ENCODE measurements at regions not wholly inside any gene's neighbourhood (a gene's known extent, or its start where the extent isn't known, plus 50 kb on each side); places are given as distances from the start of the nearest gene placed in this dataset.
"Not testable (repeated sequence)": the region's sequence is repeated elsewhere in the genome, so short reads cannot be mapped to it uniquely, and the experiment has no call there.

DNA sequence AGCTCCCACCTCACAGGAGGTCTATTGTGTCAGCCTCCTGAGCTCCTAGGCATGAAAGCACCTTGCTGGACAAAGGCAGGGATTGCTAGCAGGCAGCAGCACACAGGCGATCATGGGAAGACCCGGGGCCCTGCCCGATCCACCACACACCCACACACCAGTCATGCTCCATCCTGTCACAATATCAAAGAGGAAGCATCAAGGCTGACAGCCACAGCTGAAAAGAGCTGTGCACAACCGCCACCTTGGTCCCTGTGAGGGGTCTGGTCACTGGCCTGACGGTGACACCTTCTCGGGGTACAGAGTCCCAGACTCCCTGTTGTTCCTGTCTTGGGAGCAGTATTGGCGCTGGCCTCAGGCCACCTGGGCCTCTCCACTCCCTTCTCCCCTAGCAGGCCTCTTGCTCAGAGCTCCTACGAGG lies 89.7 kb upstream of the RET start:
- no peak for DNase-seq (ENCODE audit: low read depth in 3 of 3)

DNA sequence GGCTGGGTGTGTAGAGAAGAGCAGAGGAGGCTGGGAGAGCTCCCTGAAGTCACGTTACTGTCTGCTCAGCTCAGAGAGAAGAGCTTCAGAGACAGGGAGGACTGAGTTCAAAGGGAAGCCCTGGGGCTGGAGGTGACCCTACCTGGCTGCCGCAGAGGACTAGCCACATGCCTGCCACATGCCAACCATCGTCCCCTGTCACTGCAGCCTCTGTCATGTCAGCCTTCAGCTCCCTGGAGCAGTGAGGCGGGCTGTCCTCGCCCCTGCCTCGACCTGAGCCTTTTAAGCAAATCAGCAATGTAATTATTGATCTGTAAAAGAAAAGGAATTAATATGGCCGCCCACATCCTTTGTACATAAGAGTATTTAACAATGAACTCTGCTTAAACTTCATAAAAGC lies 89.3 kb upstream of the RET start:
- no peak for DNase-seq (ENCODE audit: low read depth in 3 of 3)

DNA sequence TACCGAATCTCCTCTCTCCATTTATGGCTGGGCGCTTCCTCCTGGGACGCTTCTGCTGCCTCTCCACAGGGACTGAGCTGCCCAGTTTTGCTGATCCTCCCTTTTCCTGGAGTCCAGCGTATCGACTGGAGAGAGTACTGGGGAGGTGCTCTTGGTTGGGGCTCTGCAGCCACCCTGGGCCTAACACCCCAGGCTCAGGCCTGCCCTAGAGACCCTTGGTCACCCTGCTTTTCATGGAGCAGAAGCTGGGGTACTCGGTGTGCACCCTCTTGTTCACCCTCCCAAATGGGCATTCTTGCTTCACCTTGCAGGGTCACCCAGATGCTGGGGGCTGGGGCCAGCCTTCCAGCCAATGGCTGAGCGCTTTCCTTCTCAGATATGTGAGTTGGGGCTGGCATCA lies 88.8 kb upstream of the RET start:
- no peak for DNase-seq (ENCODE audit: low read depth in 3 of 3)

DNA sequence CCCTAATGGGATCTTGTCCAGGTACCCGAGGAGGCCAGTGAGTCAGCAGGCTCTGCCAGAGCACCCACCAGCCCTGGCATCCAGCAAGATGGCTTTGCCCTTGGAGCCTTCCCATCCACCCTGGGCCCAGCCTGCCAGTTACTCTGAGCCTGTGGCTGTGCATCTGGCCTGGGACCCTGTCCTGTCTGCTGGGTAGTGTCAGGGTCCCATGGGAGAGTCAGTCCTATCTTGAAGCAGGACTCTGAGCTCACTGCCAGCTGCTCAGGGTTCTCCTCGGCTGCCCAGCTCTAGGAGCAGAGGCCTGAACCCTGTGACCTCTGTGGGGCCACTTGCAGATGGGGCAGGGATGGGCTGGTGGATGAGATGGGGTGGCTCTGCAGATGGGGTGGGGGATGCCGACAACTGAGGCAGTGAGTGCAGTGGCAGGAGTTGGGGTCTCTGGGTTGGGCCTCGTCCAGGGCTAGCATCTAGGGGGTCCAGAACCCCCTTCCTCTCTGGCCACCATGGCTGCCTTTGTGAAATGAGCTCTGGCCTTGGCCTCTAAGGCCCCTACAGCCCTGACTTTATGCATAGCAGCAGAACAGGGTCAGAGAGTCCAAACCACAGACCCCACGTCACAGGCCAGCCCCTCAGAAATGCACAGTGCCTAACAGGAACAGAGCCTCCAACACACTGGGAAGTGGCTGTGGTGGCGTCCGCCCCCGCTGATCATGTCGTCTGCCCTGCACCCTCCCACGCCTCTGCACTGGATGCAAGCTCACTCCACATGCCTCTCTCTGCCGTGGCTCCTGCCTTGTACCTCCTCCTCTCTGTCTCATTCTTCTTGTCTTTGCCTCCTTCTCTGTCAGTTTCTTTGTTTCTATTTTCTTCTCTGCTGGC lies 88.1 kb upstream of the RET start:
- no peak for DNase-seq (ENCODE audit: low read depth in 3 of 3)

DNA sequence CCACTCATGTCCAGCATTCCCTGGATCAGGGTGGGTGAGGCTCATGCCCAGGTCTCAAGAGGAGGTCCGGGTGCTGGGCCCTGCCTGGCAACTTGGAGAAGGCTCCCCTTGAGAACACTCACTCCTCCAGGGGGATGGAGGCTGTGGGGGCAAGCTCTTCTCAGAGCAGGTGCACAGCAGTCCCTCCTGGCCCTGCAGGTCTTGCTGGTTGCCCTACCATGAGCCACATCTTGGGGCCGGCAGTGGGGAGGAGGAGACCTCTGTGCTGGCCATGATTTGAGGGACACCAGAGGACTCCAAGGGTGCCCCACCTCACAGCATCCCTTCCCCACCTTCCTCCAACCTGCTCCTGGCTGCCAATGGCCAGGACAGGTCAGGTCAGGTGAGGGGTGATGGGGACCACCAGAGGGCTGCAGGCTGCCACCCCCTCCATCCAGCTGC lies 87.4 kb upstream of the RET start:
- no peak for DNase-seq (ENCODE audit: low read depth in 3 of 3)

DNA sequence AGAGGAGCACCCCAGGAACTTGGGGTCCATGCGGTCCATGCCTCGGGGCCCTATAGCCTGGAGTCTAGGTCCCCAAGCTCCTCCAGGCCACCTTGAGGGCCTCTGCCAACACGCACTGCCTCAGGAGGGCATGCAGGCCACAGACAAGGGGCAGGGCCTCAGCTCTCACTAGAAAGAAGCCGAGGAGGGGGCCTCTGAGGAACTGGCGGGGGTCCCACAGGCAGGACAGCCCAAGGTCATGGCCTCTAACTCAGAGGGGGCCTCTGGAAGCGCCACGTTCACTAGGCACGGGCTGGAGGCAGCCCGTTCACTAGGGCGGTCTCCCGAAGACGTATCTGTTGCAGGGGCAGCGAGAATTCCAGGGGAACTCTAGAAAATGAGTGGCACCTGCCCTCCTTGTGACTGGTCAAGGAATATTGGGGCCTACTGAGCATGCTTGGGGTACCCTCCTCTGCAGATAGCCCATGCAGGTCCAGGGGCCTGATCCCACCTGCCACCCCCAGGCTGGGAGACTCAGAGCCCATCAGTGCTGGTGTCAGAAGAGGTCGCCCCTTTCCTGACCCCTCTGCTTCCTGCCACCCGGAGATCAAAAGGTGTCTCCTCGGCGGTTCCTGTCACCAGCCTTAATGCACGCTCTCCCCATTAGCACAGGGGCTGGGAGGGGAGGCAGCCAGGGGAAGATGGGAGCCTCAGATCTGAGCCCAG lies 86.7 kb upstream of the RET start:
- DNase-seq (ENCODE audit: low read depth in 3 of 3), result no peak

DNA sequence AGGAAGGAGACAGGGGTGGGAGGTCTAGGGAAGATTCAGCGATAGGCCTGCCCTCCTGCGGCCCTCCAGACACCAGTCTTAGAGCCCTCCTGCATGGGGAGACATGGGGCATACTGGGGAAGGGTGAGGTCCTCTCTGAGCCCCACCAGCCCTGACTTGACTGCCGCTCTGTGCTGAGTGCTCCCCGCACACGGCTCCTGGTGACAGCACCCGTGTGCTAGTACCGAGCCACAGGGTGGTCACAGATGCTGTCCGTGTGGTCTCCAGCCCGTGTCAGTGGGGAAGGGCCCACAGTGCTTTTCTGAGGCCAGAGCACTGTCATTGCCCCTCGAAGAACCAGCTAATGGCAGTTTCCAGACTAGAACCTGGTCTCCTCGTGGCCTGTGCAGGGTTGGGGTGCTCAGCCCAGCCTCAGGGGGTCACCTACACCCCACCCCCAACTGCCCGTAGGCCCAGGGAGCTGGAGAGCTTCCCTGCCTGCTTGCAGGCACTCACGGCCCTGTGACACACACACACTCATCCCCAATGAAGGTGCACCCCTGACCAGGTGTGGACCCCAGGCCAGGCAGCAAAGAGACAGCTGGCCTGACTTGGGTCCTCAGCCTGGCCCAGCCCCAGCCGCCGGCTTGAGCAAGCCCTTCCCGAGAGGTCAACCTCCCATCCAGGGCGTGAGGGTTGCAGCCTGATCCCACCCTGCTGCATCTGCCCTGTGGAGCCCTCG lies 86.0 kb upstream of the RET start:
- no peak for DNase-seq (ENCODE audit: low read depth in 3 of 3)

DNA sequence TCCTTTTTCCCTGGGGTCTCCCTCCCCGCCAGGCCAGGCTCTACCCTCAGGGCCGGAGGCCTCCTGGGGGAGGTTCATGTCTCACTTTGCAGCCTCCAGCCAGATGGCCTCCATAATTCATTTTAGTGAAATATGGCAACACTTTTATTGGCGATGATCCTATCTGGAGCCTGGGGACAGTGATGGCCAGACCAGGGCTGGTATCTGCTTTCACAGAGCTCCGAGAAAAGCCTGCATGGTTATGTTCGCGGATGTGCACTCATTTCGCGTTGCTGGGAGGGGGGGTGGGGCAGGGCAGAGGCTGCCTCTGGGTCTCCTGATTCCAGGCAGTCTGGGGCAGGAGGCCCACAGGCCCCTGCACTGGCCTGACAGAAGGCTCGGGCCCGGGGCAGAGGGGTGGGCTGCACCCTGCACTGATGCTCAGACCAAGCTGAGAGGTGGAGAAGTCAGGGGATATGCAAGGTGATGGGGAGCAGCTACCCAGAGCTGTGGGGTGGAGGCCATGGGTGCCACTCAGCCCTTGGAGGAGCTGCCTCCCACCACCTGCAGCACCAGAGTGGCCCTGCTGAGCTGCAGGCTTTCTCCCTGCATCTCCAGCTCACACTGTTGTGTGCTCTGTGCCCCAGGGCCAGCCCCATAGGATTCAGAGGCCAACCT lies 85.3 kb upstream of the RET start:
- no peak for DNase-seq (ENCODE audit: low read depth in 3 of 3)

DNA sequence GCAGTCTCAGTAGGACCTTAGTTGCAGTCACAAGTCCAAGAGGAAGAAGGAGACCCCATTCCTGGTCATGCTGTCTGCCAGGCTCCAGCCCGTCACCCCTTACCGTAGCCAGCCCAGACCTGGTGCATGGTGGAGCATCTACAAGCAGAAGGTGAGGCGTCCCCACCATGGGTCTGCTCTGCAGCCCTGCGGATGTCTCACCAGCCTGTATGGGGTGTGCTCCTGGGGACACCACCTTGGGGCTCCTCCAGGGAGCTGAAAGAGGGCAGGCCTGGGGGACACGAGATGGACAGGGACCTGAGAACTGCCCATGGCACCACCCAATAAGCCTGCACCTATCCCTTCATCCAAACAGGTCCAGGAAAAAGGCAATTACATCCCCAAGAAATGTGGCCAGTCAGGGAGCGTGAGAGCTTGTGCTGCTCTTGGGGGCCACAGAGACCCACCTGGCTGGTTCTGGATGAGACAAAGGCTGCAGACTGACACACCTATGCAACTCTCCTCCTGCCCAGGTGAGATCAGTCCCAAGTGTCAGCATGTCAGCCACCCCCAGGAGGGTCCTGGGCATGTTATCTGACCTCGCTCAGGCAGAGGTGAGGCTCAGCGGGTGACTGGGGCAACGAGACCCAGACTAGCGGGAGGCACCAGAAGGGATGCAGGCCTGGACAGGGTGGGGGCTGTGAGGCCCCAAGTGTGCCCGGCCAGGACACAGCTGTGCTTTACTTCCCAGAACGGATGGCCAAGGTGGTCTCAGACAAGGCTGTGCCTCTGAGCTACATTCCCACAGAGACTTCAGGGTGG lies 84.5 kb upstream of the RET start:
- no peak for DNase-seq (ENCODE audit: low read depth in 3 of 3)

DNA sequence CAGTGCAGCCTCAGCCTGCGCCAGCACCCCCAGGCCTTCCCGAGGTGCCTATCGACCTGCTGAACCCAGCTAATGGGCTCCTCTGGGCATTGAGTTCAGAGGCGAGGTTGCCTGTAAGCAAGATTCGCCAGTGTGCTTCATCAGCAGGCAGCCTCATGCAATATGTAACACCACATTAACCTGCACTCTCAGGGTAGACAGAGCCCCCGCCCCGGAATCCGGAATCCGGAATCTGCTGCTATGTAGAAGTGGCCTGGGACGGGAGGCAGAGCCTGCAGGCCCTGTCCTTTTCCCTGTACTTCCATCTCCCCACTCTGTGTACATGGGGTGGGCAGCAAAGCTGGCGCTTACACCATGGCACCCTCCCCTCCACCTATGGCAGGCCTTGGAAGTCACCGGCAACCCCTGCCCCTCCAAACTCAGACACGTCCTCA lies 83.9 kb upstream of the RET start:
- no peak for DNase-seq (ENCODE audit: low read depth in 3 of 3)

DNA sequence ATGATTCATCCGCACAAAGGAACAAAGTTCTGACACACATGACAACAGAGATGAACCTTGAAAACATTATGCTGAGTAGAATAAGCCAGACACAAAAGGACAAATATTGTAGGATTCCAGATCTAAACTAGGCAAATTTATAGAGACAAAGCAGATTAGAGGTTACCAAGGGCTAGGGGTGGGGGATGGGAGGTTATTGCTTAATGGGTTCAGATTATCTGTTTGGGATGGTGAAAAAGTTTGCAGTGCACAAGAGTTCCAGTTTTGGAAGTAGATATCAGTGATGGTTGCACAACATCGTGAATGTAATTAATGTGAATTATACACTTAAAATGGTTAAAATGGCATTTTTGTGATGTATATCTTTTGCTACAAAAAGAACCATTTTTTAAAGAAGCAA lies 82.0 kb upstream of the RET start:
- DNase-seq (ENCODE audit: low read depth in 3 of 3), result not testable (repeated sequence)

DNA sequence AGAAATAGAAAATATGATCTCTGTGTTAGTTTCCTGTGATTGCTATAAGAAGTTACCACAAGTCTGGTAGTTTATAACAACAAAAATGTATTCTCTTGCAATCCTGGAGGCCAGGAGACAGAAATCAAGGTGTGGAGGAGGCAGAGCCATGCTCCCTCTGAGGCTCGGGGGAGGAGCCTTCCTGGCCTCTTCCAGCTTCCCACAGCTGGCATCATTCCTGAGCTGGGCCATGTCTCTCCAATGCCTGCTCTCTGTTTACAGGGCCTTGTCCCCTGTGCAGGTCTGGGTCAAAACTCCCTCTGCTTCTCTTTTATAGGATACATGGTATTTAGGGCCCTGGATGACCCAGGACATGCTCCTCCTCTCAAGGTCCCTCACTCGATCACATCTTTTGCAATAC lies 81.3 kb upstream of the RET start:
- DNase-seq (ENCODE audit: low read depth in 3 of 3), result no peak

DNA sequence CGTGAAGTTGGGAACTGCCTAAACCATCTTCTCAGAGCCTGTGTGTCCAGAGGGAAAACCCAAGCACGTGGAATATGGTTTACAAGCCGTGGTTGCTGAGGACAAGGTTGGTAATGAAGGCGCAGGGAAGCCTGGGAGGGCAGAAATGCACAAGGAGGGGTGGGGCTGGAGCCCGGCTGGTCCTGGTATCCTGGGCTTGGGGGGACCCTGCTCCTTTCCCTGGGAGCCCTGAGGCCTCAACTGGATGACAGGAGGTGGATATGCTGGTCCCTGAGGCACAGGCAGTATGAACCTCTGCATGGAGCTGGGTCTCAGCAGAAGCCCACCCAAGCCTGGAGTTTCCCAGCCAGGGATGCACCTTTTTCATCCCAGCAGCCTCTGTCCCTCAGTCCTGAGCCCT lies 80.3 kb upstream of the RET start:
- DNase-seq (ENCODE audit: low read depth in 3 of 3), result no peak

DNA sequence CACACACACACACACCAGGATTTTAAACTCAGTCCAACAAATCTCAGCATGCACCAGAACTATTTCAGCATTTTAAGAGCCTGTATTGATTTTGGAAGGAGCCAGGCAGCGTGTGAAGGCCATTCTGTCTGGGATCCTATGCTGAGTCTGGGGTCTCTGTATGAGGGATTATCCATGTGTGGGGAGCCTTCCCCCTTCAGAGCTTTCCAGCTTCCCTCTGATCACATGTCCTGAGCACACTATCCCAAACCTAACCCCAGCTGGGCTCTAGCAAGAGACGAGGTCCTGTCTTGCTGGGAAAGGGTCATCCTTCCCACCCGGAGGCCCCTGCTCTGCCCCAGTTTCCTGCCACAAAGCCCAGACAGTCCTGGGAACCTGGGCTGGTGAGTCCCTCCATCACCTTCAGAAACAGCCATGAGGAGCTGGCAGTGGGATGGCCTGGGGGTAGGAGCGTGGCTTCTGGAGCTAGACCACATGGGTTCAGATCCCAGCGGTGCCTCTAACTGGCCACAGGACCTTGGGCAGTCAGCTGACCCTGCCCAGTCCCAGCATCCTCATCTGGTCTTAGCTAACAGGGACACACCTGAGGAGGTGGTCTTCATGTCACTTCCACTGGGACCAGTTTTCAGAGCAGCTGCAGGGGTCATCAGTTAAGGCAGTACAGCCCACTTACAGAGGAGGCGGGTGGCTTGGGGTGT lies 79.6 kb upstream of the RET start:
- DNase-seq (ENCODE audit: low read depth in 3 of 3), result no peak

DNA sequence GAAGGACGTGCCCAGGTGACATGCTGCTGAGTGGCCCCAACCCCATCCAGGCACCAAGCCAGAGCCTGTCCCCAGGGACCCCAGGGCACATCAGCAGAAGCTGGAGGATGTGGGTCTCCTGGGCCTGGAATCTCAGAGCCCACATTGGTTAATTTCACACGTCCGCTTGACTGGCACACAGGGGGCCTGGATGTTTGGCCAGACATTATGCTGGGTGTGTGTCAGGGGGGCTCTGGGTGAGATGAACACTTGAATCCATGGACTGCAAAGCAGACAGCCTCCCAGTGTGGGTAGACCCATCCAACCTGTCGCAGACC lies 79.1 kb upstream of the RET start:
- no peak for DNase-seq (ENCODE audit: low read depth in 3 of 3)

DNA sequence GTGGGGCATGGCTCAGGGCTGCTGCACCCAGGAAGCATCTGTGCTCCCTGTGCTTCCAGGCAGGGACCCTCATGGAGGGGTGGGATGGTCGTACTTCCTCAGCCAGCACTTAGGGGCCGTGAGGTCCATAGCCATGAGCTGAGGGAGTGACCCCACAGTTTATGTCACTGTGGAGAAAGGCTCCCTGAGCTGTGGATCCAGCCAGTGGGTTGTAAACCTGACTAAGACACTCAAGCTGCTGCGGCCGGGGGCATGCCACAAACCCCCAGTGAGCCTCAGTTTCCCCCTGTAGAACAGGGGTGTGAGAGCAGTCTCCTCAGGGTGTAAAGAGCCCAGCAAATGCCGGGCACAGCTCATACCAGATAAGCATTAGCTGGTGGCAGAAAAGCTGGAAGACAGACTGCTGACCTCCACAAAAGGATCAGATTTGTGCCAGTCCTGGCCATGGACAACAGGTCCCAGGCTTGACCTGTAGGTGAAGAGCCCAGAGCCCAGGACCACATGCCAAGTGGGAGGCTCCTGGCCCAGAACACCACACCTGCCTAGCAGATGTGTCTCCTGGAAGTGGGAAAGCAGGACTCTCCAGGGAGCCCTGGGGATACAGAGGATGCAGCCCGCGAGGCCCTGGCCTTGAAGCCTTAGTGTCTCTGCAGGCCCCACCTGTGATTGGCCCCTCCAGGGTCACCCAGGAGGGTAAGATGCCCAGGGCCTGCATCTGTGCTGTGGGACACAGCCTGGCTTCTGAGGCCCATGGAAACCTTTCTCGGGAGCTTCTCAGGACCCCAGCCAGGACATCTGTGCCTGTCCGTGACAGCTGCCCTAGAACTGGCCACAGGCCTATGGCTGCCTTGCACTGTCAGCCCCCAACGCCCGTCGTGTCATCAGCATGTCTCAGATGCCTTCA lies 78.1 kb upstream of the RET start:
- no peak for DNase-seq (ENCODE audit: low read depth in 3 of 3)

DNA sequence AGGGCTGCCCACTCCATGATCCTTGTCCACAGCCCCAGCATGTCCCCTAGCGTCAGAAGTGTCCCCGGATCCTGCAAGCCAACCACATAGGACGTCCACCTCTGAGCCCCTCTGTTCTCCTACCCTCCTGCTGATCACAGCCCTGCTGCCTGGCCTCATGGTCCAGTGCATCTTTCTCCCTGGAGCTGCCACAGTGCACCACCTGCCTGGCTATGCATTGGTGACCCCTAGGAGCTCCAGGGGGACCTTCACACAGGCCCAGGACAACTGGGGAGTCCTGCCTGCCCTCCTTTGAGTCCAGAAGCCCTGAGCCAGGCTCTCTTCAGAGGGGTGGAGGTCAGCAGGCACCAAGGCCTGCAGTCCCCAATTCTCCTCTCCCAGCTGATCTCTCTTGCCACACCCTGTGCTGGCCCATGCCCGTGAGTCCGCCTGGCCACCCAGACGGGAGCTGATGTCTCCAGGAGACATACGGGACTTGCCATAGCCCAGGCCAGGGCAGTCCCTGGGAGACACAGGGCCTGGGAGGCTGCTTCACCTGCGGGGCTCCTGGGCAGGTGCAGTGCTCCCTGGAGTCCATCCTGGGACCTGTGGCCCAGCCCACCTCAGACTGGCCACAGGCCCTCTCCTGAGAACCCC lies 77.4 kb upstream of the RET start:
- DNase-seq (ENCODE audit: low read depth in 3 of 3), result no peak

DNA sequence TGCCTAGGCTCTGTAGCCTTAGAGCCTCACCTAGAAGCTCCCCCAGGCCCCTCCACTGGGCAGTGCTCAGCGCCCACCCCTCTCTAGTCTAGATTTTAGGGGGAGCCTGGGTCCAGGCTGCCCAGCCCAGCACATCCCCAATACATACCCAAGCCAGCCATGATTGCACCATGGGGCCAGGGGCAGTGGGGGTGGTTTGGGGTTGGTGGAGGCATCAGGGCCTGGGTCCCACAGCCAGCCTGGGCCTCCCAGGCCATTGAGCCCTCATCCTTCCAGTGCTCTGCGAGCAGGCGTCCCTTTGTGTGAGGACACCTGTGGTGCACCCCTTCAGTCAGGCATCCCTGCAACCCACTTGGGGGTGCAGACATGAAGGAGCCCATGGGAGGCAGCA lies 76.9 kb upstream of the RET start:
- DNase-seq (ENCODE audit: low read depth in 3 of 3), result no peak
